KBM-7 (cell line): ENCODE measurements at regions not wholly inside any gene's neighbourhood (a gene's known extent, or its start where the extent isn't known, plus 50 kb on each side); places are given as distances from the start of the nearest gene placed in this dataset.
"Not testable (repeated sequence)": the region's sequence is repeated elsewhere in the genome, so short reads cannot be mapped to it uniquely, and the experiment has no call there.

Experiments used
- DNase-seq: peaks from one replicate; pipeline ENCODE4 v3.0.0-alpha.2; 2015
- in situ Hi-C: fragments of 300-500 bp; cut with MboI; formaldehyde crosslinking; loops from 2 replicates; pipeline ENCODE4 v1.14.3; 2020; ENCODE audit warnings: low sequenced_read_pairs, low pct_unique_long_range_greater_than_20kb, mixed read lengths

DNA sequence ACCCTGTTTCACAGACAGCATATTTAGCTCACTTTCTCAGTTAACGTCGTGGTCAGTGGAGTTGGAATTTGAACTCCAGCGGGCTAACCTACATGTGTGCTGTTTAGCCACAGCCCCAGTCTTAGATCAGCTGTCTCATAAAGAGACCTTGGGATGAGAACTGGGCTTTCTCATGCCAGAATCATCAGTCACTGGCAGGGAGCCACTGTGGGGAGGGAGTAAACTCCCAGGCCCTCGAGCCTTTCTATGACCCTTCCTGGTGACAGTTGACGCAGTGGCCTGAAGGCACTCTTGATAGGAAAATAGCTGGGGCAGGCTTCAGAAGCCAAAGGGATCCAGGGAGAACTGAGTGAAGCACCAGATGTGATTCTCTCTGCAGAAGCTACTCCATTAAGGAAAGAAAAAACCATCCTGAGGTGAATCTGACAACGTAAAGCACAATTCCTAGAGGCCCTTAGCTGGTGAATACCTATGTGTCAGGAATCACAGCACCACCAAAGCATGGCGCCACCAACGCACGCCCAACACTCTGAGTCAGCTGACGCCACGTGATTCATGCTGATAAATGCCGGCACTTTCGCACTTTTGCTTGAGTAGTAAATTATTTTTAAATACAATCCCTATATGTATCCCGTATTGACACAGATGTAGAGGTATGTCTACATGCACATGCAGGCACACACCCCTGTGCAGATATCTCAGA lies 279.6 kb upstream of the TMEM132C start:
- in situ Hi-C loops = no loop called here
- DNase-seq = no peak

DNA sequence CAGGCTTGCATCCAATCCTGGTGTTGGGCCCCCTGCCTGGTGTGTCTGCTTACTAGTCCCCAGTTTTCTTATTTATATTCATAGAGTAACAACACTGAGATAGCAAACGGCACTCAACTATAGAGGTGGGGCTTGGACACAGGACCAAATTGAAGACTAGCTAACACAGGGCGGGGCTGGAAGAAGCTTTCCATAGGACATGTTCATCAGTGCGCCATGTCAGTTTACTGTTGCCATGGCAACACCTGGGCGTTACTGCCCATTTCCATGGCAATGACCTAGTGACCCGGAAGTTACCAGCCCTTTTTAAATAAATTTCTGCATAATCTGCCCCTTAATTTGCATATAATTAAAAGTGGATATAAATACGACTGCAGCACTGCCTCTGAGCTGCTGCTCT lies 275.5 kb upstream of the TMEM132C start:
- in situ Hi-C loops = no loop called here
- no peak for DNase-seq

DNA sequence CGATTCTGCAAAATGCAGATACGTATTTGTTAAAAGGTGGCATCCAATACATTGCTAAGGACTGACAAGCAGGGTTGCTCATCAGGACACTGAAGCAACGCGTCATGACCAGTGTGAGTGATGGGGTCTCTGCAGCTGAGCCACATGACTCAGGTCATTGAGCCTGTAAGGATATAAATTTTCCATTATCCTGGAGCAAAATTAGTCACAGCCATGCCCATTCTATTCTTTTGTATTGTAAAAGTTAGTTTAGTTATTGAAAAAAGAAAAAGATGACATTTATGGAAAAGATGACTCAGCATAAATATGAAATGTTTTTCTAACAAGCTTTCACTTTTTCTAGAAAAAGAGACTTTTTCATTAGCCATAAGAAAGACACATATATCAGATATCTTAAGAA lies 268.0 kb upstream of the TMEM132C start:
- no peak for DNase-seq
- in situ Hi-C loops = no loop called here

DNA sequence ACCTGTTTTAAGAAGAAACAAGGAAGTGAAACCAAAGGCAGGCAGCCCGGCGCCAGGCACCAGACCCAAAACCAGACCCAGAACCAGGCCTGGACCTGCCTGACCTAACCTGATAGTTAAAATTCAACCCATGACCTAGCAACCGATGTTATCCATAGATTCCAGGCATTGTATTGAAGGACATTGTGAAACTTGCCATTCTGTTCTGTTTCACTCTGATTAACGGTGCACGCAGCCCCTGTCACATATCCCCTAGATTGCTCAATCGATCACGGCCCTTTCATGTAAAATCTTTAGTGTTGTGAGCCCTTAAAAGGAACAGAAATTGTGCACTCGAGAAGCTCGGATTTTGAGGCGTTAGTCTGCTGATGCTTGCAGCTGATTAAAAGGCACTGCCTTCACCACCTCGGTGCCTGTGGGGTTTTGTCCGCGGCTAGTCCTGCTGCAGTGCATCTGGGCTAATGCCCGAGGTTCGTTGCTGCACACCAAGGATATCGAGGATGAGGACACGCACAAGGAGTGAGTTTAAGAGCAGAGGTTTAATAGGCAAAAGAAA lies 262.5 kb upstream of the TMEM132C start:
- no peak for DNase-seq
- in situ Hi-C loops = no loop called here

DNA sequence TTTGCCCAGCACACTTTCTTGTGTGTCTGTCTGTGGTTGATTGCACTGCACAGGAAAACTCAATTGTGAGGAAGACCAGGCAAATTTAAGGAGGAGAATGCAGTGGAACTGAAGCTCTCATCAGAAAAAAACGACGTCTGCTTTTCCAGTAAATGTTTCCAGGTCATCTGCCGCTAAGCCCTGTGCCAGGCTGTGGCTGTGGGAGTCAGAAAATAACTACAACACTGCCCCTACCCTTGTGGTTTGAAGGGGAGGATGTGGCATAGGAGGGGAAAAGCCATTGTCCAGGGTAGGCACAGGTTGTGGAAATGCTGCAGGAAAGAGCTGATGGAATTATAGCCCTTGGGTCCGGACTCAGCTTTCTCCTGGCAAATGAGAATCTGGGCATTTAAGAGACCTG lies 259.7 kb upstream of the TMEM132C start:
- in situ Hi-C loops = no loop called here
- DNase-seq = no peak

DNA sequence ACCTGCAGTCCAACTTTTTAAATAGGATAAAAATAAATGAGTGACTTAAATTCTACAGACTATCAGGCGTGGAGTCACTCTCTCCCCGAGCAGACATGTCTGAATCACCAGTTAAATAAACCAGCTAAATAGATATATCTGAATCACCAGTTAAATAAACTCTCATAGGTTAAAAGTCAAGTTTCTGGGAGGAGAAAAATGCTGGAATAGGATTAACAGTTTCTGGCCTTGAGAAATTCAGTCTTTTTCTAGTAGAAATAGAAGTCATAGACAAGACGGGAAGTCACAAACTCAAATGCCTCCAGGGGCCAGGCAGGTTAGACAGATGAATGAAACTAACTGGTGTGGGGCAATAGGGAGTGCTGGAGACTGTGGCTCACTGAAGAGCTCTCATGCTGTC lies 258.6 kb upstream of the TMEM132C start:
- in situ Hi-C loops = no loop called here
- no peak for DNase-seq

DNA sequence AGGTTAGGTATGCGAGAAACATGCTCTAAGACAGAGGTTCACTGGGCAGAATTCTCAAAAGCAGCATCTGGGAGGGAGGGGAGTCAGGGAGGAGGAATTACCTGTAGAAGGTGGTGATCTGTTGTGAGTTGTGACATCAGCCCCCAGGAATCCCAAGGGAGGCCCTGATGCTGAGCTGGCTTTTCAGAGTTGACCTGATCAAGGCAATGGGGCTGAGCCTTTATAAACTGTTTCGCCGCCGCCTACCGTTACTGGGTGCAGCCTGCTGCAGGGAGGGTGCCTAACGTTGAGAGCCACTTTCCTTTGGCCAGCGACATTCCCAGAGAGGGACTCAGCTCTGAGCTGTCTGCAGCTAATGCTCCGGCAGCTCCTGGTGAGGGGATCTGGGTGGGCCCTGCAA lies 257.9 kb upstream of the TMEM132C start:
- in situ Hi-C loops = no loop called here
- no peak for DNase-seq

DNA sequence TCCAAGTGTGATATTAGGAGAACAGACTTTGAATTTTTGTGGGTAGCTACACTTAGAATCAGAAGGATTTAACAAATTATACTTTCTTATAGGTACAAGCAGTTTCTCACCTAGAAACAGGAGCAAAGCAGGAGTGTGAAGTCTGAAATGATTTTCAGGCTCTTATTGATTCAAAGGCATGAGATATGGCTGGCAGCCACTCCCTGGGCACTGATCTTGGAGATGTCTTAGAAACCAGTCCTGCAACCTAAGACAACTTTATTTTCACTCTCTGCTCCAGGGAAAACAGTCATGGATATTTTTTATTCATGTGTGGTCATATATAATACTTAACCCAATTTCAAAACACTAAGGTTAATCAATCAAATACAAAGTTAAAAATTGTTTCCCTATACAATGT lies 254.9 kb upstream of the TMEM132C start:
- DNase-seq = no peak
- in situ Hi-C loops = no loop called here

DNA sequence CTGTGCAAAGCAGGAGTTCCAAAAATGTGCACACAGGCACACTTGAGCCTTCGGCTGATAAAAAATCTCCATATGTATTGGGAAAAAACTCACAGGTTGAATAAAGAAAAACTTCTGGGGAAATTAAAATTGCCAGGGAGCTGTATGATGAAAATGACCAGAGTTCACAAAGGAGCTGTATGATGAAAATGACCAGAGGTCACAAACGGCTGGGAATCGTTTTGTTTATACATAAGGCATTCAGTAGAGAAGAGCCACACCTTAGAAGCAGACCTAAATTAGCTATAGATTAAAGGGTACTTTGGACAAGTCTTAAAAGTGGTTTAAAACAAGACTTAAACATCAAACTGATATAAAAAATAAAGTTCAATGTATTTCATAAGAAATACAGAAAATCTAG lies 251.7 kb upstream of the TMEM132C start:
- in situ Hi-C loops = no loop called here
- DNase-seq = no peak

DNA sequence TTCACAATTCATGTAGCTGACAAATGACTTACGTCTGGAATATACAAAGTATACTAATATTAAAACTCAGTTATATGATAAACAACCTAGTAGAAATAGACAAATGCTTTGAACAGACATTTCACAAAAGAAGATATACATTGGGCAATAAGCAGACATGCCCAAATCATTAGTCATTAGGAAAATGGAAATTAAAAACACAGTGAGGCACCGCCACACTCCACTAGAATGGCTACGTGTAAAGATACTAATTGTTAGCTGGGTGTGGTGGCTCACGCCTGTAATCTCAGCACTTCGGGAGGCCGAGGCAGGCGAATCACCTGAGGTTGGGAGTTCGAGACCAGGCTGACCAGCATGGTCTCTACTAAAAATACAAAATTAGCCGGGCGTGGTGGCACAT lies 248.9 kb upstream of the TMEM132C start:
- in situ Hi-C loops = no loop called here
- DNase-seq = no peak

DNA sequence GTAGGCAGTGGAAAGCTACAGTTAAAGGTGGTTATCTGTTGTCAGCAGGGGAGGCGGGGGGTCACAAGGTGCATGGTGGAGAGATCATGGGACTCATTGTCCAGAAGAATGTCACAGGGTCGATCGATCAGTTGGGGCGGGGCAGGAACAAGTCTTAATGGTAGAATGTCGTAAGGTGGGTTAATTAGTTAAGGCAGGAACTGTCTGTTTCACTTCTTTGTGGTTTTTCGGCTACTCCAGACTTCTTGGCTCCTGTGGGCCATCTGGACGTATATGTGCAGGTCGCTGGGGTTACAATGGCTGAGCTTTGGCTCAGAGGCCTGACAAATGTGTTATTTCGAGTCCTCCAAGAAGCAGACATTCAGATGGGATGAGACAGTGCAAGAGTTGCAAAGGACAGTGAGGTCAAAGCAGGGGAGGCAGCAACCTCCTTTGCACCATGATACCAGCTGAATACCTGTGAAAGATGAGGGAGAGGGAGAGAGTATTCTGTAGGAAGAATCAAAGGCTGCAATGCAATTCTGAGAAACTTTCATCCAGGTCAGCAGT lies 246.9 kb upstream of the TMEM132C start:
- in situ Hi-C loops = no loop called here
- no peak for DNase-seq

DNA sequence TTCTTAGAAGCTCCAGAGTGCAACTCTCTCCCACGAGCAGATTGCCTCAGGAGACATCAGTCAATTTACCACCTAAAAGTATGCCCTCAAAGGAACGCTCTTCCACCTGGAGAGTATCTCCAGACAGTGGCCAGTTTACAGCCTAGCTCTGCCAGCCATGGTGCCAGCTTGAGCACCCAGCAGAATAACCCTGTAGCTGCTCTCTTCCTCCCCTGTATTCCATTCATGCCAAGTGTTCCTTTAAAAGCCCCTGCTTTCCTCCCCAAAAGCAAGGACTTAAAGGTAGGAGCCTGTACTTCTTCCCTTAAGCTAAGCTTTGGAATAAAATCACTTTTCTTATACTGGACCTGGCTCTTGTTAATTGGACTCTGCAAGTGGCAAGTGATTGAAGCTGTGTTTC lies 245.4 kb upstream of the TMEM132C start:
- in situ Hi-C loops = no loop called here
- DNase-seq = no peak

DNA sequence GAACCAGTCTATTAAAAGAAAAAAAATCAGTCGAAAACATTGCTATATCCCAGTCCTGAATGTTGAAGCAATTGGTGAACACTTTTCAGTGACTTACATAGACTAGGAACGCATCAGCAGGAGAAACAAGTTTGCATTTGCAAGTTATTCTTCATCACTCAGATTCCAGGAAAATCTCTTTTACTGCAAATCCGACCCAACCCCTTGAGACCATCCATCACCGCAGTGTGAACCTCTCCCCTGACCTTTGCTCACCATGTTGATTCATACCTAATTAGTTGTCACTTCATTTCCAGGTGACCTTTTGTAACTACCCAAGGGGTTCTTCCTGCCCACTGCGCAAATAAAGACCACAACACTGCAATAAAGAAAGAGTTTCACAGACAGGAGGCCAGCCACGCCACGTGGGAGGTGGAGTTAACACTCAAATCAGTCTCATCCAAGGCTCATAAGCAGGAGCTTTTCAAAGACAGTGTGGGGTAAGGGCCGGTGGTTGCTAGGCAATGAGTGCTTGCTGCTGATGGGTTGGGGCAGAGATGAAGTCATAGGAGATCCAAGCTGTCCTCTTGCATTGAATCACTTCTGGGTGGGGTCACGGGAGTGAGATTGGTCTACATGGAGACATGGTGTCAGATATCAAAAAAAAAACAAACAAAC lies 241.3 kb upstream of the TMEM132C start:
- DNase-seq = no peak
- in situ Hi-C loops = no loop called here

DNA sequence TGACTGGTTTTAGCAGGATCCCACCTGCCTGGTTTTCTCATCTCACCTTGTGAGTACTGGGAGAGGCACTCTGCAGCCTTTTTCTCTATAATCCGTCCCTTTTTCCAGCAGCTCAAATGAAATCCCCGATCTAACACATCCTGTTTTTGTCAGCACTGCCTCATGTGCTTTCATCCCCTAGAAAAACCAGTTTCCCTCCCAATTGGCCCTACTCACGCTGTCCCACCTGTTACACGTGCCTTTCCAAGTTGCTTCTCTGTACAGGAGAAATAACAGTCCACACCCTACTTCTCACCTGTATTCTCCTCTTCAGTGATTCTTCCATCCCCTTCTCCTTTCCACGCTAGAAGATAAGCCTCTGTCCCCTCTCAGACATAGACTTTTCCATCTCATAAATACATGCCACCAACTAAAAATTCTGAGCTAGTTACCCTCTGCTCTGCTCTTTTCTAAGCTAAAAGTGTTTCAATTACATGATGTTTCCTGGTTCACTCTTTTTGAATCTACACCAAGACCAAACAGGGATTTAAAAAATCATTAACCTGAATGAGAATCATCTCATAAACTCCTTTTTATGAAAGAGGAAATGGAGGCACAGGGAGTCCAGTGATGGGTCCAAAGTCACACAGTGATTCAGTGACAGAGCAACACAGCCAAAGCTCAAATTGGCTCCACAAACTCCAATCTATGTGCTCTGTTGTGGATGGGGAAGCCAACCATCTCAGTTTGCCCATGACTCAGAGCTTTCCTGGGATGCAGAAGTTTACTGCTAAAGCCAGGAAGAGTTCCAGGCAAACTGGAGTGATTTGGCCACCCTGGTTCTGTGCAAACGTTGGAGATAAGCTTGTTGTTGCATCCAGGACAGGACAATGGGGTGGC lies 240.0 kb upstream of the TMEM132C start:
- no peak for DNase-seq
- in situ Hi-C loops = no loop called here

DNA sequence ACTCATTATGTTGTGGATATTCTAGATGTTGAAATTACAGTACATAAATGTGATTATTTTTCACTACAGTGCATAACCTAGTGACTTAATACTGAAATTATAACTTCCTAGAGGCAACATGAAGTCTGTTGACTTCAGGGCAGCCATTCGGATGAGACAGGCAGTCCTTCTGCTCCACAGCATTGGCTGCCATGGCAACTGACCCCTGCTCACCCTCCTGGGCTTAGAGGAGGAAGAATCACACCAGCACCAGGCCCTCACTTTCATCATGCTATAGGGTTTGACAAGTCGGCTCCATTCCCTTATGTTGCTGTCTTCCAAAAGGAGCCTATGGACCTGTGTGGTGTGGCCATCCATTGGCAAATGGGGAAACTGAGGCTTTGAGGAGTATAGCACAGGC lies 233.5 kb upstream of the TMEM132C start:
- in situ Hi-C loops = no loop called here

DNA sequence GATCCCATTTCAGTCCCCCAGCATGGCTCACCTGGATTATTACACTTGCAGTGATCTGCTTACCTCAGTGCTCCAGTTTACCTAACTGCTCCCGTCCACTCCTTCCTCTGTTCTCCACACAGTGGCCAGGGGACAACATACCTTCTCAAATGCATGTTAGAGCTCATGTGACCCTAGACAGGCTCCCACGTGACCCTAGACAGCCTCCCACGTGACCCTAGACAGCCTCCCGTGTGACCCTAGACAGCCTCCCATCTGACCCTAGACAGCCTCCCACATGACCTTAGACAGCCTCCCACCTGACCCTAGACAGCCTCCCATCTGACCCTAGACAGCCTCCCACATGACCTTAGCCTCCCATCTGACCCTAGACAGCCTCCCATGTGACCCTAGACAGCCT lies 226.0 kb upstream of the TMEM132C start:
- in situ Hi-C loops = no loop called here
- DNase-seq = no peak

More for the DNA sequence above, 233.5 kb upstream of the TMEM132C start:
- DNase-seq = no peak

DNA sequence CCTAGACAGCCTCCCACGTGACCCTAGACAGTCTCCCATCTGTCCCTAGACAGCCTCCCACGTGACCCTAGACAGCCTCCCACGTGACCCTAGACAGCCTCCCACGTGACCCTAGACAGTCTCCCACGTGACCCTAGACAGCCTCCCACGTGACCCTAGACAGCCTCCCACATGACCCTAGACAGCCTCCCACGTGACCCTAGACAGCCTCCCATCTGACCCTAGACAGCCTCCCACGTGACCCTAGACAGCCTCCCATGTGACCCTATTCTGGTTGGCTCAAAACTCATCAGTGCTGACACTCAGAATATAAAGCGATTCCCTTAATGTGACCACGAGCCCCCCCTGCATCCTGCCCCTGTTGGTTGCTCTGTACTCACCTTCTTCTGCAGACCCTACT lies 224.7 kb upstream of the TMEM132C start:
- in situ Hi-C loops, DNase-seq: not testable (repeated sequence)

DNA sequence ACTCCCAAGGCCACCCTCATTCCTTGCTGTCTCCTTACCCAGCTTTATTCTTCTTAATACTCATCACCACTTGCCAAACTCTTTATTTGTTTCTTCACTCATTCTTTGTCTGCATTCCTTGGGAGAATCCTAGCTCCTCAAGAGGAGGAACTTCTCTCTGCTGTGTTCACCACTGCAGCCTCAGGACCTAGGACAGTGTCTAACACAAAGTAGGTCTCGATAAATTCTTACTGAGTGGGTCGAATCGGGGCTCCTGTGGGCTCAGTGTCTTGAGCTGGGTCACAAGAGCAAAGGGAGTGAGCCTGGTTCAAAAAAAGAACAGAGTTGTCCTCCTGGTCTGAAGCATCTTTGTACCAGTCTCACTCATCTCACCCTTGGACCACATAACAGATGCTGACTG lies 224.1 kb upstream of the TMEM132C start:
- in situ Hi-C loops = no loop called here
- DNase-seq = no peak

DNA sequence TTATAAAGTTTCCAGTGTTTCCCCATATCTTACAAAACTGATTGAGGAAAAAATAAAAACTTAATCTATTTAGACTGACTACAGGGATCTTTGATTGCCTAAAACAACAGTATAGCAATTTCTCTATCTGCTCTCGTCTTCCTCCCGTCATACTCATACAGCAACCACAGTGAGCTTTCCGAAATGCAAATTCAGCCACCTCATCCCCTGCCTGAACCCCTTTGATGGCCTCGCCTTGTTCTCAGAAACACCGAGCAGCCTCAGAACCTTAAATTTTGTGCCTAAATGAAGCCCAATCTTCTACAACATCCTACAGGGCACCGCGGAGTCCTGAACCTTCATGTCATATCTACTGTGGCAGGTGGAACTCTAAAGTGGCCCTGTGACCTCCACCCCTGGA lies 223.7 kb upstream of the TMEM132C start:
- in situ Hi-C loops = no loop called here
- no peak for DNase-seq
